A673 (cell line): ENCODE measurements at regions not wholly inside any gene's neighbourhood (a gene's known extent, or its start where the extent isn't known, plus 50 kb on each side); places are given as distances from the start of the nearest gene placed in this dataset.

ENCODE experiments used
- BruUV-seq: library from RNA; stranded (reverse); fragments of 400-500 nt; replicated peaks from 2 replicates; lab custom pipeline; 2021; lab: Mats Ljungman, UMichigan
- CTCF ChIA-PET: fragments of 300-600 bp; sonication (Branson Sonifier 250); formaldehyde crosslinking; loops from one replicate; lab custom pipeline; 2022; ENCODE audit warnings: antibody characterized with exemption; lab: Charles Lee
- POLR2A ChIA-PET: fragments of 300-600 bp; sonication (Branson Sonifier 250); formaldehyde crosslinking; loops from one replicate; lab custom pipeline; 2022; ENCODE audit warnings: antibody characterized with exemption; ENCODE audit not compliant: low non-redundant PET; lab: Charles Lee
- DNase-seq: peaks from one replicate; pipeline ENCODE4 v3.0.0-alpha.2; 2015; ENCODE audit warnings: low spot score
- H3K27ac ChIP-seq: fragments of 200-600 bp; sonication (generic); 2 replicates; pipeline ENCODE4 v1.5.1; 2016; ENCODE audit warnings: mixed run types, low read depth, mild to moderate bottlenecking, mixed read lengths, antibody characterized with exemption, low read length; ENCODE audit not compliant: poor library complexity, severe bottlenecking
- H3K27me3 ChIP-seq: fragments of 200-600 bp; sonication (generic); replicated peaks from 2 replicates; pipeline ENCODE4 v1.6.1; 2017; ENCODE audit warnings: mixed run types, low read depth, mild to moderate bottlenecking, mixed read lengths, antibody characterized with exemption, low read length; ENCODE audit not compliant: insufficient read depth, poor library complexity
- H3K36me3 ChIP-seq: fragments of 200-600 bp; sonication (generic); 2 replicates; pipeline ENCODE4 v1.6.1; 2016; ENCODE audit warnings: mixed run types, mild to moderate bottlenecking, mixed read lengths, antibody characterized with exemption, low read length; ENCODE audit not compliant: insufficient read depth, poor library complexity, severe bottlenecking
- H3K4me1 ChIP-seq: fragments of 200-600 bp; sonication (generic); 2 replicates; pipeline ENCODE4 v1.6.1; 2017; ENCODE audit warnings: mixed run types, mild to moderate bottlenecking, mixed read lengths, antibody characterized with exemption, low read length; ENCODE audit not compliant: insufficient read depth, poor library complexity, severe bottlenecking
- H3K4me3 ChIP-seq: fragments of 200-600 bp; sonication (generic); 2 replicates; pipeline ENCODE4 v1.5.1; 2016; ENCODE audit warnings: low read depth, mixed run types, mild to moderate bottlenecking, mixed read lengths, low read length; ENCODE audit not compliant: poor library complexity, severe bottlenecking
- H3K9me3 ChIP-seq: fragments of 200-600 bp; sonication (generic); 2 replicates; pipeline ENCODE4 v1.6.1; 2016; ENCODE audit warnings: mixed run types, low read depth, mild to moderate bottlenecking, mixed read lengths, antibody characterized with exemption, low read length; ENCODE audit not compliant: poor library complexity, severe bottlenecking
- CTCF ChIP-seq: fragments of 300-800, 200-600 bp; sonication (generic); conservative IDR thresholded peaks from 2 replicates; pipeline ENCODE4 v1.5.1; 2017; ENCODE audit warnings: low read depth, mild to moderate bottlenecking, antibody characterized with exemption, low read length, moderate library complexity, mixed read lengths
- EZH2 ChIP-seq: fragments of 200-600 bp; sonication (generic); IDR thresholded peaks from 2 replicates; pipeline ENCODE4 v1.6.1; 2017; ENCODE audit warnings: borderline replicate concordance, low read depth, mild to moderate bottlenecking, mixed read lengths, antibody characterized with exemption, low read length; ENCODE audit not compliant: poor library complexity, severe bottlenecking
- intact Hi-C: fragments of 100-400 bp; cut with micrococcal nuclease; formaldehyde crosslinking; loops from one replicate; pipeline ENCODE4 v1.10.0; 2022; ENCODE audit not compliant: unreplicated experiment

GRCh38 chr21:41622201-41622600 is 114.2 kb upstream of the TMPRSS2 start:
- Histone ChIP-seq H3K4me3 (no peak overlapping the region), H3K27ac (no peak overlapping the region), H3K27me3 (no peaks in the 10 kb centered on the region), H3K9me3 (no peaks in the 10 kb centered on the region), H3K36me3 (no peaks in the 10 kb centered on the region), H3K4me1 (no peaks in the 10 kb centered on the region)
- no peak for DNase-seq
- TF ChIP-seq EZH2 (no peak), CTCF (no peak)
- CTCF ChIA-PET, result interaction anchor here (0.6 kb wide), 1 partner anchor 14 kb away, joined by 6 read pairs; no protein-coding TSS in a partner anchor
- POLR2A ChIA-PET, result interaction anchor here (0.6 kb wide), 1 partner anchor 62 kb away, joined by 3 read pairs; no protein-coding TSS in a partner anchor
- BruUV-seq, result no TSS peak
- intact Hi-C loops, result no loop called here

- DNase-seq, result no peak
- Histone ChIP-seq H3K36me3 (no peaks in the 10 kb centered on the region), H3K4me3 (no peak overlapping the region), H3K27me3 (no peaks in the 10 kb centered on the region), H3K4me1 (no peaks in the 10 kb centered on the region), H3K27ac (no peak overlapping the region), H3K9me3 (no peaks in the 10 kb centered on the region)
- intact Hi-C loops, result no loop called here
- ChIA-PET CTCF (no interaction called here), POLR2A (no interaction called here)
- TF ChIP-seq EZH2 (no peak), CTCF (no peak)
- no TSS peak for BruUV-seq
Measured at GRCh38 chr21:41621513-41621912, 113.6 kb upstream of the TMPRSS2 start.

- no peak for TF ChIP-seq EZH2
- no peak for TF ChIP-seq CTCF
- no peak for DNase-seq
- Histone ChIP-seq H3K4me3 (no peak overlapping the region), H3K4me1 (no peaks in the 10 kb centered on the region), H3K27ac (no peak overlapping the region), H3K9me3 (no peaks in the 10 kb centered on the region), H3K27me3 (no peaks in the 10 kb centered on the region), H3K36me3 (no peaks in the 10 kb centered on the region)
- CTCF ChIA-PET, result no interaction called here
- POLR2A ChIA-PET, result no interaction called here
- intact Hi-C loops, result no loop called here
- no TSS peak for BruUV-seq
Measured at GRCh38 chr21:41620982-41621381, 113.0 kb upstream of the TMPRSS2 start.
